ENCODE measurements at regions not wholly inside any gene's neighbourhood (a gene's known extent, or its start where the extent isn't known, plus 50 kb on each side); places are given as distances from the start of the nearest gene placed in this dataset.
"Not testable (repeated sequence)": the region's sequence is repeated elsewhere in the genome, so short reads cannot be mapped to it uniquely, and the experiment has no call there.

DNA sequence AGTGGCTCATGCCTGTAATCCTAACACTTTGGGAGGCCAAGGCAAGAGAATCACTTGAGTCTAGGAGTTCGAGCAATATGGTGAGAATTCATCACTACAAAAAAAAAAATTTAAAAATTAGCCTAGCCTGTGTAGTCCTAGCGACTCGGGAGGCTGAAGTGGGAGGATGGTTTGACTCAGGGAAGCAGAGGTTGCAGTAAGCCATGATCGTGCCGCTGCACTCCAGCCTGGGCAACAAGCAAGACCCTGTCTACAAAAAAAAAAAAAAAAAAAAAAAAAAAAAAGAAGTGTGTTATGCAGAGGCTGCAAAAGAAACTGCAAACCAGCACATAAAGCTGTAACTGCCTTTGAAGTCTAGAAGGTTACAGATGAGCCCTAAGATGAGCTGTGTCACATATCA is 116.9 kb upstream of the SLC1A3 start:
- no peak for DNase-seq

DNA sequence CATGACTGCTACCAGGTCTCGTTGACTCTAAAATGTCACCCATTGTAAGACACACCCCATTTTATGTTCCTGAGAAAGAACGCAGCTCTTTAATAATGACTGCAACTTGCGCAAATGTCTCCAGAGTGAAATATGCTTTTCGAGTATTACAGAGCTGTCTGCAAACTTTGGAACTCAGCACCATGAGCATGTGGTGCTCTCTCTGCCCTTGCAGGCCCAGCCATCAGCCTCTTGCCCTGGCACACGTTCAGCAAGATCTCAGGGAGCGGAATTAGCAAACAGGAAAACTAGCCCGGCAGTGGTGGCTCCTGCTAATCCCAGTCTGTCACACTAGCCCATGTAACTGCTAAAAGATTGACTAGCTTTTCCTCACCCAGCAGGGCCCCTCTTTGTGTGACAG is 114.5 kb upstream of the SLC1A3 start:
- DNase-seq: no peak

DNA sequence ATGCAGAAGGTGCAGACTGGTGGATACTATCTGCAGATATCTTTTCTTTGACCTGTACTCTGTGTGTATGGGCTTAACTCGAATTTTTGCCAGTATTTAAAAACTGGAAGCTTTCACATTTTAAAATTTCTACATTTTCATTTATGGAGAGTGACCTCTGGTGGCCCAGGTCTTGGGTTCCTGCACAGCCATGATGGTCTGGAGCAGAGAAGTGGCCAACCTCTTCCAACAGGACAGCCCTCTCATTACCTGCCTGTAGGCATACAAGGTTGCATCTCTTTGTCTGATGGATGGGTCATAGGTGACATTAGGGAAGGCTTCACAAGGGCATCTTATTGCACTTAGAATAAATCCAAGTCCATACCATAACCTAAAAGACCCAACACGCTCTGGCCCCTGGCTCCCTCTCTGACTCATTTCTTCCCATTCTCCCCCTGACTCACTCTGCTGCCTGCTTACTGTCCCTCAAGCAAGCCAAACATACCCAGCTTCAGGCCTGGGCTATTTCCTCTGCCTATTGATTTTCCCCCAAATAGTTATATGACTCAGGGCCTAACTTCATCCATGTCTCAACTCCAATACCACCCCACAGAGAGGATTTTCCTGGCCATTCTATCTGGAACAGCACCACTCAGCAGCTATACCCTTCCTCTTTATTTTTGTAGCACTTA is 113.3 kb upstream of the SLC1A3 start:
- no peak for DNase-seq

DNA sequence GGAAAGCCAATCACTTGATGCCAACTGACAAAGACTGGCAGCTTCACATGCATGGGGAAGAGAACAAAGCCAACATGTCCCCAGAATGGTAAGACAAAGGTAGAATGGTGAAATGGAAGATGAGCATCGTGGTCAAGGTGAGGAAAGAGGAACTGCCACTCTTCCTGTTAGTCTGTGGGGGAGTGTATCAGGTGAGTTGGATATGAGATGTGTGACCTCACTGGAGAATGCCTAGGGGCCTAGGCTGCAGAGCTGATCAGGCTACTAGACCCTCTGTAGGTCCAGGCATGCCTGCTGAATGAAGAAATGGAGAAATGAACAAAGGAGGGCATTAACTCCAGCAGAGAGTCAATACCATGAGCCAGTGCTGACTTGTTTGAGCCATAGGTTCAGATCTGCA is 112.4 kb upstream of the SLC1A3 start:
- no peak for DNase-seq

DNA sequence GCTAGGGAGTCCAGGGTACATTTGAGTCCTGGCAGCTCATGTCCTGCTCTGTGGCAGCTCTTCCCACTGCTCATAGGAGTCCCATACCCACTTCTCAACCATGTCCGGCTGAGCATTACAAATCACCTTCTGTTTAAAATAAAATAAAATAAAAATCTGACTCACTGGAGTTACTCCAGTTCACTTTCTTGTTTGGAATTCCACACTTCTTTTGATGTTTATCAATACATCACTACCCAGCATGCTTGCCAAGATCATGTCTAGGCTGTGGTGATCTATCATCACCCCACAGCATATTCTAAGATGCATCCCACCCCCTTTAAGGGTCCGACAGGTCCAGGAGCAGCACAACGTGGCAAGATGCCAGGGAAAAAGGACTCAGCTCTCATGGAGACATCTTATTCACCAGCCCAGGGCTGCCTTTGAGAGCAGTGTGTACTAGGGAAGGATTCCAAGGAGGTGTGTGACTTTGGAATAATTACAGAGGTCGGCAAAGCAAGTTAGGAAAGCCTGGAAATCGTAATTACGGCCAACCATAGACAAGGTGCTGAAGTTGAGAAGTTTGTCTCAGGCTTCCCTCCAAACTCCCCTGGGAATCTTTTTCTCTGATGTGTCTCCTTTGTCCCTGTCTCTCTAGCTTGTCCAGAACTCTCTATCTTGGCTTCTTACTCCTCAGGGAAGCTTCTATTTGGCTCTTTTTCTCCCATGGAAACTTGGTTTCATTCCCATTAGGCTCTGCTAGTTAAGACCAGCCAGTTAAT is 111.4 kb upstream of the SLC1A3 start:
- no peak for DNase-seq

DNA sequence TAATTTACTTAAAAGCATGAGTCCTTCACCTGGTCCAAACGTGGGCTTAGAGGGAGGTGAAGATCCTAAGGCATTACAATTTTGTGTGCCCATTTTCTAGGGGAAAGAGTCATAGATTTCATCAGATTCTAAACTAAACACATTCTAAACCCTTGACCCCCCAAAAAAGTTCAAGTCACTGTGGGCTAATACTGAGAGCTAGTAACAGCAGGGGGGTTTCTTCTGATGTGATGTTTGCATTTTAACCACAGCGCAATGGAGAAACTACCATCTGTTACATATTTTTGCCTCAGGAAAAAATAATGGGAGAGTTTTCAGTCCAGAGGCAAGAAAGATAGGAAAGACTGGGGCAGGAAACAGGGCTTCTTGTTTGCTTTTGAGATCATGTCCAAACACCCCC is 110.8 kb upstream of the SLC1A3 start:
- DNase-seq: no peak

DNA sequence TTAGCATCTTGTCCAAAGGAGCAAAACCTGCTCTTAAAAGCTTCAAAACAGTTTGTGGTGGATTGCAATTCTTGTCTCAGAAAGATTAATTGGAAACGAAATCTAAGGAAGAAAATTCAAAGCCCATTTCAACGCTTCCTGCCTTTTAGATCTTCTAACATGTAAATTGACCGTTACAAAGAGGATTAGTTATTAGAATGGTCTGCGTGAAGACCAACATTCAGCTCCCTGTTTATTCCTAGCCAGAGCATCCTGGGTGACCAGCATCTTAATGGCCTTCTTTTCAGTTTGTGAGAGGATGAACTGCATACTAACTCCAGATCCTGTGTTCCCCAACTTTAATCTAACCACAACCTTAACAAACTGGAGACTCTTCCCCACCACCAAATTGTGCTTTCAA is 109.9 kb upstream of the SLC1A3 start:
- no peak for DNase-seq

DNA sequence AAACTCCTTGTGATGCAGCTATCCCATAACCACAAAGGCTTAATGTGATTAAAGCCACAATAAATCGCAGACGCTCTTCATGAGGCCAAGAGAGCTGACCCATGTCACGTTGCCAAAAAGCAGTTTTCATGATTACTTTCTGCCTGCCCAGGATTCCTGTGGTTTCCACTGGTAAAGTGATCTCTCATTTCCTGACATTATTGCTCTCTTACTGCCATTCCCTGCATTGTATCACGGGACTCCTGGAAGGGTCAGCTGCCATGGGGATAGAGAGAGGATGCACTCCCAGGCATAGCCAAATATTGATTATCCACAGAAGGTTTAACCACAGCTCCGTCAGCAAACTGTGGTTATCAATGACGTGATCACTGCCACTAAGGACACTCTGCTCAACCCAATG is 103.8 kb upstream of the SLC1A3 start:
- DNase-seq: no peak

DNA sequence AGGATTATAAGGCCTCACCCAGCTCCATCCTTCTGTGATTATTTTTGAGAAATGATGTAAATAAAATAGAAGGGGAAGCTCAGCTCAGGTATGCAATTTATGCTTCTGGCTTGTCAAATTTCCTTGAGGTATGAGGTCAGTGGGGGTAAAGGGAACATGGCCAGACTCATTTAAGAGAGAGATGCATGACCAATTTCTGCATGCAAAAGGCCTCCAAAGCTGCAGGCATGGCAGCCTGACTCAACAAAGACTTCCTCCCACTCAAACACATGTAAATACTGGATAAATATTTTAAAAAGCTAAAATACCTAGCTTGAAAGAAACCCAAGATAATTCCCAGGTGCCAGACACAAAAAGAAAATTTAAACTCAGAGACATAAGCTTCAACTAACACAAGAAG is 101.4 kb upstream of the SLC1A3 start:
- DNase-seq: no peak

DNA sequence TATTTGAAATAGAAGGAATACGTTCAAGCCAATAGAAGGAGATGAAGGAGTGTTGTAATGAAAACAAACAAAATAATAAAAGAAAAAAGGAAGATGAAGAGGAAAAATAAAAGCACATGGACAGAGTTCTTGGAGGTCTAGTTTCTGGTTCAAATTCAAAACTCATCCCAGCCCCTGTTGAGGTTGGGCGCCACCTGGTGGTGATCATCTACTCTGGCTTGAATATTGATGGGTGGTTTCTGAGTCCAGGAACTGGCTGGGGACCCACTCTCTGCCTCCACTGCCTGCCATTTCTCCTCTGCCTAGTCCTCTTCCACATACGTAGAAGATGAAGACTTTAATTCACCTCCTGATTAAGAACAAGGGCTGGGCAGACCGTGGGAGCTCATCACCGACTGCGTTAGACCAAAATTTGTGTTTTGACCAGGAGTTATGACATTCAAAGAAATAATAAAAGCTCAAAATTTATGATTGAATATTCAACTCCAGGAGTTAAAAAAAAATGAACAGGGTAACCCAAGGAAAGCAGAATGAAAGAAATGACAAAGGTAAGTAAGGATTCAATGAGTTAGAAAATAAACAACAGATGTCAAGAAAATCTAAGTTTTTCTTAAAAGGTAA is 99.0 kb upstream of the SLC1A3 start:
- DNase-seq: peak; percentile 55

DNA sequence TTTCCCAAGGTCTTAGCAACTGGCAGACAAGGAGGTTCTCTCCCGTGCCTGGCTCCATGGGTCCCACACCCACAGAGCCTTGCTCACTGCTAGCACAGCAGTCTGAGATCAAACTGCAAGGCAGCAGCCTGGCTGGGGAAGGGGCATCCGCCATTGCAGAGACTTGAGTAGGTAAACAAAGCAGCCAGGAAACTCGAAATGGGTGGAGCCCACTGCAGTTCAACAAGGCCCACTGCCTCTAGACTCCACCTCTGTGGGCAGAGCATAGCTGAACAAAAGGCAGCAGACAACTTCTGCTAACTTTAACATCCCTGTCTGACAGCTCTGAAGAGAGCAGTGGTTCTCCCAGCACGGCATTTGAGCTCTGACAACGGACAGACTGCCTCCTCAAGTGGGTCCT is 98.1 kb upstream of the SLC1A3 start:
- not testable (repeated sequence) for DNase-seq

DNA sequence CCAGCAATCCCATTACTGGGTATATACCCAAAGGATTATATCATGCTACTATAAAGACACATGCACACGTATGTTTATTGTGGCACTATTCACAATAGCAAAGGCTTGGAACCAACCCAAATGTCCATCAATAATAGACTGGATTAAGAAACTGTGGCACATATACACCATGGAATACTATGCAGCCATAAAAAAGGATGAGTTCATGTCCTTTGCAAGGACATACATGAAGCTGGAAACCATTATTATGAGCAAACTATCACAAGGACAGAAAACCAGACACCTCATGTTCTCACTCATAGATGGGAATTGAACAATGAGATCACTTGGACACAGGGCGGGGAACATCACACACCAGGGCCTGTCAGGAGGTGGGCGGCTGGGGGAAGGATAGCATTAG is 92.8 kb upstream of the SLC1A3 start:
- DNase-seq: not testable (repeated sequence)

DNA sequence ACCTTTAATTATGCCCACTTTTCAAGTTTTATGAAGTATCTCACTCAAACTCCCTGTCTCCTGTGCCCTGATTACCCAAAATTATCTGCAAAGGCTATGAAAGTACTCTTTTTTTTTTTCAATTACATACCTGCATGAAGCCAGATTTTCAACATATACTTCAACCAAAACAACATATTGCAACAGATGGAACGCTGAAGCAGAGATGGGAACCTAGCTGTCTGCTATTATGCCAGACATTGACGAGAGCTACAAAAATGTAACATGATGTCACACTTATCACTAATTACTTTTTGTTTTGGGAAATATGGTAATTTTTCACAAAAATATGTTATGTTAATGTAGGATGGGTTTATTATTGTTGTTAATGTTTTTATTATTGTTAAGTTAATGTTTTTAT is 86.5 kb upstream of the SLC1A3 start:
- no peak for DNase-seq

DNA sequence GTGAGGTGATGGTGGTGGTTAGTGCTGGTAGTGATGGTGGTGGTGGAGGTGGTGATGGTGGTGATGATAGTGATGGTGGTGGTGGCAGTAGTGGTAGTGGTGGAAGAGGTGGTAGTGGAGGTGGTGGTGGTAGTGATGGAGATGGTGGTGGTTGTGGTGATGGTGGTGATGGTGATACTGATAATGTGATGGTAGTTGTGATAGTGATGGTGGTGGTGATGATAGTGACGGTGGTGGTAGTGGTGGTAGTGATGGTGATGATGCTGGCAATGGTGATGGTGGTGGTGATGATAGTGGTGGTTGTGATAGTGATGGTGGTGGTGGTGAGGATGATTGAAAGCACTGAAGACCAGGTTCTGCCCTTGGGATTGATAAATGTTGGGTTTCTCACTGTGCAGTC is 85.2 kb upstream of the SLC1A3 start:
- DNase-seq: no peak

DNA sequence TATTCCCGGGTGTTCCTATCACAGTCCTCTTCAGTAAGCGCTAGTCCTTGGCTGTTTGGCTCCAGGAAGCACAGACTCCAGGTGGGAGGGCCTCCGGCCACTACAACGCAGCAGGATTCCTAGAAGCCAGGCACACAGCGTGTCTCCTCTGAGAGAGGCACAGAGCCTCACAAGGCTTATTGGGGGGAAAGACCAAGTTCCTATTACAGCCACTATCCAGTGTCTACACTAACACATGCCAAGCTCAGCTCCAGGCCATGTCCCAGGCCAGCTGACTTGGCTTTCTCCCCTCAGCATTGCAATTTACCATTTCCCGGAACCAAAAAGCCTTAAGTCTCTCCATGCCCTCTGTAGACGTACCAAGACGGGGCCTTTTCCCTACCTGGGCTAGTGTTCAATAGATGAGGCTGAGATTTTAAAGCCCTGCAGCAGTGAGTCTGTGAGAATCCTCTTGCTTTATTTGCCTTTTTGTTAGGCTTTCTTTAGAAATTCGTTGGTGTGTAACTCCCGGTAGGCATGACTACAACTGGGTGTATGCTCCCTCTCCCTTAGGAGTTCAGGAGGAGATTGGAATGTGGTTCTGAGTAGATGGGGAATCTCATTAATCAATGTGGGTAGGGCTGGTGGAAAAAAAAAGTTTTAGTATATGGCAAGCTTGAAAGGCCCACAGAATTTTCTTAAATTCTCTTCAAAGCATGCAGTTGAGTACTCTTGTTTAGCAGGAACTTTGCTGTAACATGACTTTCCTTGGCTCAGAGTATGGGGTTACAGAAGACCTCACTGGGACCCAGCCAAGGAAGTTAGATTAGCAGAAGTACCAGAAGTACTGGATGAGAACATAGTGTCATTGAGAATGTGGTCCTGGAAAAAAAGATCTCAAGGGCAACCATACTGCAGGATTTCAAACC is 84.3 kb upstream of the SLC1A3 start:
- DNase-seq: no peak

DNA sequence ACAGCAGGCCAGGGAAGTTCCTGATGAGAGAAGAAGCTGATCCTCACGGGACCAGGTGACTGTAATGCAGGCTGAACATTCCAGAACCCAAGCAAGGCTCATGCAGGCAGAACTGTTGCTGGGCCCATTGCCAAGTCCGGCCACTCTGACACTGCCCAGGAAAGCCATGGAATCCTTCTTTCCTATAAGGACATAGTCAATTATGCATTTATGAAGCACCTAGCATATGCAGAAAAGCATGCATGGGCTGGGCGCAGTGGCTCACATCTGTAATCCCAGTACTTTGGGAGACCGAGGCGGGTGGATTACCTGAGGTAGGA is 83.7 kb upstream of the SLC1A3 start:
- no peak for DNase-seq

DNA sequence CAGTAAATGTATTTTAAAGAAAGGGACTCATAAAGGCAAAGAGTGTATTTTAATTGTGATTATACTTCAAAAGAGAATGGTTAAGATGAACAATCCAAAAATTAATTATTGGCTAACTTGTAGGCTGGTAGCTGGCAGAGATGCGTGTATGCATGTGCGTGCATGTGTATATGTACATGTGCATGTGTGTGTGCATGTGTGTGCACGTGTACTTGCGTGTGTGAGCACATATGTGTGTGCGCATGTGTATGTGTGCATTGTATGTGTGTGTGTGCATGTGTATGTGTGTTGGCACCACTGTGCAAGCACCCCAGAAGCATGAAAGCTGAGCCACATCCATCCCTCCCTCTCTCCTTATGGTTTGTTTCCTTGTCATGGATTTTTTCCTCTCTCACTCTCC is 83.0 kb upstream of the SLC1A3 start:
- no peak for DNase-seq

DNA sequence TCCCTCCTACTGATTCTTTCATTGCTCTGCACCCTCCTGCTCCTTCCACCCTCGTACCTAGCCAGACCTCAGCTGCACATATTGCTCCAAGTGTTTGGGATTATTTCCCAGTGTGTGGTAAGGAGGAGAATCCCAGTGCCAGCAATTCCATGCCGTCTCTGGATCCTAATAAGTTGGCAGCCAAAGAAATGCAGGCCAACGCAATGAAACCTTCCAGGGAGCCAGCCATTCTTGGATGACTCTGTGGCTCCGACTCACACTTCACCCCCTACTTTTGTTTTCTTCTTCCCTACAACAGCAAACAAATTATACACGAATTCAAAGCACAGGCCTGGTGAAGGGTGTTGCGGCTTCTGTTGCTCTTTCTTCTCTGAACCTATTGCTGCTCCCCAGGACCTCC is 82.5 kb upstream of the SLC1A3 start:
- no peak for DNase-seq

DNA sequence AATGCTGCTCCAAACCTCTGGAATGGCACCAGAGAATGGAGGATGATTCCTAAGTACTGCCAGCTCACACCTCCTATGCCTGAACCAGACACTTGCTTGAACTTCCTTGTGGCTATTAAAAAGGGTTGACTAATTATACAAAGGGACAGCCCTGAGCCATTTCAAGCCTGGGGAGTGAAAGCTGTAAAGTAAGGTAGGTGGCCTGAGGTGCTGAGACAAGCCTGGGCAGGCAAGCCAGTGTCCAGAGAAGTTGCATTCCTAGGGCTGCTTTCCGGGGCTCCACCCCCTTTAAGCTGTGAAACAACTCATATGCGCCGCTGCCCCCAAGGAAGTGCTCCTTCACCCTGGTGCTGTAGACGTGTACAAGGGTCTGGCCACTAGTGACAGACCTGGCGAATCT is 79.9 kb upstream of the SLC1A3 start:
- no peak for DNase-seq

DNA sequence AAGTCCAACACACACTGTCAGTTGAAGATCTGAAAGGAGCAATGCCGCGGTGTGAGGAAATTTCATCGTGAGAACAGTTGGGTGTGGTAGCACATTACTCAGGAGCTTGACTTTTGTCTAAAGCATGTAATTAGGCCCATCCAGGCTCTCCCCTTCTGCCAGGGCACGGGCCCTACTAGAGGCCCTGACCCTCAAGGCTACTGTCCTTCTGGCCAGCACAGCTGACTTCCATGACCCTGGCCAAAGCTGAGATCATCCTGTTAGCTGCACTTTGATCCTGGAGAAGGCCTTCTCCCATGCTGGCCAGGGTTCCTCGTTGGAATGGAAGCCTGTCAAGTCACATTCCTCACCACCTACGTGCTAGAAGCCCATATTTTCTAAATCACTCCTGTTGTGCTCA is 77.8 kb upstream of the SLC1A3 start:
- no peak for DNase-seq

DNA sequence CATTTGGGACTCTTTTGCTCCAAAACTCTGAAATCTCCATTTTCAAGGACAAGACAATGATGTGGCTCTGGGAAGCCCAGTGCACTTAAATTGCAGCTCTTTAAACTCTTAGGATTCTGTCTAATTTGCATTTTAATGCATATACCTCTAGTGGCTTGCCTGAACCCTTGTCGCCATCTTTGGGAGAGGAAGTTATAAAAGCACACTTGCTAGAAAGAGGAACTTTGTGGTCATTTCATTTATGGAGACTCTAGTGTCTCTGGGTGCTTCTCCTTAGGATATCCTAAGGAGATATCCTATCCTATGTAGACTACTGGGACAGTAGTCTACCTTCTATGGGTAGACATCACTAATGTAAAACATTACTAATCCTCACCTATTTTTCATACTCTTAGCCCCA is 77.3 kb upstream of the SLC1A3 start:
- DNase-seq: no peak

DNA sequence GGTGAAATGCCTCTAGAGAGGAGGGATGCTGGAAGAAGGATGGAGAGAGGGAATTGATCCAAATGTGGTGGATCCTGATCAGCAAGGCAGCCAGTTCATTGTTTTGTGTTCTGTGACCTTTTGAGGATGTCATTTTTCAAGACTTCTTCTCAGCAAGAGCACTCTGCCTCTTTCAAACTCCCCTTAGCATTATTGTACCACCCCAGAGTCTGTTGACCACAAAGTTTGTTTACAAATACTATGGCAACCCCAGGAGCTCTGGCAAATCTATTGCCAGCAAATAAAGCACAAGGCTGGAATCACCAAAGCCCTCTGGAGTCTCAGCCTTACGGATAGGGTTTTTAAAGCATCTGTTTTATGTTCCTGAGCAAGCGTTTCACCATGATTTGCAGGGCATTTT is 76.2 kb upstream of the SLC1A3 start:
- no peak for DNase-seq

DNA sequence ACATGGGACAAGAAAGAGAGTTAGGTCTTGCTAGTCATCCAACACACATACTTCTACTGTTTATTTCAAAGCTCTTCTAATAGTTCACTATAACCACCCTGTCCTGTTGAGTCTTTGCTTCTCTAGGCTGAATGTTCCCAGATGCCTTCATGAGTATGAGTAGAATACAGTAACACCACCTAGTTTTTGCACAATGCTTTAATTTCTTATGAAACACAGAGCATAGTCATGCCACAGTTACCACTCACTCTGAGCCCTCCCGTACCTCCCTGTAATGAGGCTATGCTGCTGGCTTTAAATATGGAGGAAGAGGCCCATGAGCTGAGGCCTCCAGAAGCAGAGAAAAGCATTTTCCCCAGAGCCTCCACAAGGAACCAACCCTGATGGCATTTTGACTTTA is 75.0 kb upstream of the SLC1A3 start:
- no peak for DNase-seq

DNA sequence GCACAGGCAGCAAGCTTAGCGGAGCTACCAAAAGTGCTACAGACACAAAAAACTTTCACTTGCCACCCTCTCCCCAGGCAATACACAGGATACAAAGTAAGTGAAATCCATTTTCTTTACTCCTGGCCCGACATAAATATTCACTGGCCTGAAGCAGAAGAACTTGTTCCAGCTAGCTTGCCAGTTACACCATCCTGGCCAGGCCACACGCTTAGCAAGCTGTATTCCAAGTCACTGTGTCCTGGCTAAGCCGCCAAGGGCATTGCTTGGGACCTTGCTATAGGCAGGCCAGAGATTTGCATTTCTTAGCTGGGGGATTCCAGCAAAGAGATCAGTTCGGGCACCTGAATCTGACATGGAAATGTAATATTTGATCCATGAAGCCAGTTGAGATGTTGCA is 71.0 kb upstream of the SLC1A3 start:
- DNase-seq: no peak
